ENCODE measurements at regions not wholly inside any gene's neighbourhood (a gene's known extent, or its start where the extent isn't known, plus 50 kb on each side); places are given as distances from the start of the nearest gene placed in this dataset.

- TF ChIP-seq TCF12 (IDR thresholded peaks at IDR 0.05; ENCODE audit: low read depth) (no peak), ZBTB7A (IDR thresholded peaks at IDR 0.05; ENCODE audit: low read depth) (no peak), EGR1 (IDR thresholded peaks at IDR 0.05) (no peak), EP300 (IDR thresholded peaks at IDR 0.05; ENCODE audit: borderline replicate concordance) (no peak), REST (IDR thresholded peaks at IDR 0.05; ENCODE audit: low read depth) (no peak), CREB1 (IDR thresholded peaks at IDR 0.05; ENCODE audit: low read depth) (no peak), FOXM1 (IDR thresholded peaks at IDR 0.05; ENCODE audit: borderline replicate concordance, low read depth) (no peak), CEBPB (IDR thresholded peaks at IDR 0.05) (no peak), MAX (IDR thresholded peaks at IDR 0.05) (no peak)
Measured at GRCh38 chr13:67696775-67697174, 466.6 kb upstream of the PCDH9 start.
